Lower leg skin (tissue), 3 donors: ENCODE measurements at regions not wholly inside any gene's neighbourhood (a gene's known extent, or its start where the extent isn't known, plus 50 kb on each side); places are given as distances from the start of the nearest gene placed in this dataset.

Experiments
- POLR2A ChIP-seq, 2 donors: fragments of 450-650 bp; IDR thresholded peaks; one replicate each; pipeline ENCODE4 v1.6.1; 2016 to 2017; ENCODE audit warnings: antibody characterized with exemption in 2 of 2, mild to moderate bottlenecking in 1 of 2, moderate library complexity in 1 of 2
- TF ChIP-seq, protein P1 (sequence below), 3 donors: fragments of 450-650 bp; IDR thresholded peaks; one replicate each; pipeline ENCODE4 v1.5.1; 2016; ENCODE audit warnings: antibody characterized with exemption in 3 of 3, mild to moderate bottlenecking in 3 of 3, moderate library complexity in 2 of 3

DNA sequence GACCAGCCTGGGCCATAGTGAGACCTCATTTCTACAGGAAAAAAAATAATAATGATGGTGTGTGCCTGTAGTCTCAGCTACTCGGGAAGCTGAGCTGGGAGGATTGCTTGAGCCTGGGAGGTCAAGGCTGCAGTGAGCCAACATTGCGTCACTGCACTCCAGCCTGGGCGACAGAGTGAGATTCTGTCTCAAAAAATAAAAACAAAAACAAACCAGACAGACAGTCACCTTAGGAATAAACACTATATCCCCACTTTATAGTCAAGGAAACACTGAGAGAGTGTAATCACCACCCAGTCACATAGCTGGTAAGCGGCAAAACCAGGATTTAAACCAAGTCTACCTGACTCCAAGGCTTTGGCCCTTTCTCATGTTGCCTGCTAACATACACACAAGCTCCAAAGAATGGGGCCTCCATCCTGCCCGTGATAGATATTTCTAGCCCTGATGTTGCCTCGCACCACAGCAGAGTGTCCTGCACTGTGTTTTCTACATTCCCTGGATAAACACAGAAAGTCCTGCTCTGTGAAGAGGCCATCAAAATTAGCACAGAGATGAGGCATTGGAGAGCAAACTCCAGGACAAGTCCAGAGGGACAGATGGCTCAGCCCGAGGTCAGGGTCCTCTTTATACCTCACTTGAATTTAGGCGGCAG lies 66.1 kb upstream of the SMURF2 start:
- TF ChIP-seq, protein P1, sequence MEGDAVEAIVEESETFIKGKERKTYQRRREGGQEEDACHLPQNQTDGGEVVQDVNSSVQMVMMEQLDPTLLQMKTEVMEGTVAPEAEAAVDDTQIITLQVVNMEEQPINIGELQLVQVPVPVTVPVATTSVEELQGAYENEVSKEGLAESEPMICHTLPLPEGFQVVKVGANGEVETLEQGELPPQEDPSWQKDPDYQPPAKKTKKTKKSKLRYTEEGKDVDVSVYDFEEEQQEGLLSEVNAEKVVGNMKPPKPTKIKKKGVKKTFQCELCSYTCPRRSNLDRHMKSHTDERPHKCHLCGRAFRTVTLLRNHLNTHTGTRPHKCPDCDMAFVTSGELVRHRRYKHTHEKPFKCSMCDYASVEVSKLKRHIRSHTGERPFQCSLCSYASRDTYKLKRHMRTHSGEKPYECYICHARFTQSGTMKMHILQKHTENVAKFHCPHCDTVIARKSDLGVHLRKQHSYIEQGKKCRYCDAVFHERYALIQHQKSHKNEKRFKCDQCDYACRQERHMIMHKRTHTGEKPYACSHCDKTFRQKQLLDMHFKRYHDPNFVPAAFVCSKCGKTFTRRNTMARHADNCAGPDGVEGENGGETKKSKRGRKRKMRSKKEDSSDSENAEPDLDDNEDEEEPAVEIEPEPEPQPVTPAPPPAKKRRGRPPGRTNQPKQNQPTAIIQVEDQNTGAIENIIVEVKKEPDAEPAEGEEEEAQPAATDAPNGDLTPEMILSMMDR (IDR thresholded peaks at IDR 0.05), result no peak
- no peak for TF ChIP-seq POLR2A (IDR thresholded peaks at IDR 0.05)
